ENCODE measurements at regions not wholly inside any gene's neighbourhood (a gene's known extent, or its start where the extent isn't known, plus 50 kb on each side); places are given as distances from the start of the nearest gene placed in this dataset.
"Not testable (repeated sequence)": the region's sequence is repeated elsewhere in the genome, so short reads cannot be mapped to it uniquely, and the experiment has no call there.

GRCh38 chr9:60525879-60526686 lies 388.1 kb upstream of the SPATA31A5 start:
- not testable (repeated sequence) for H3K36me3 Mint-ChIP-seq, H3K4me1 Mint-ChIP-seq, H3K4me3 Mint-ChIP-seq, H3K9me3 Mint-ChIP-seq, H3K27me3 Mint-ChIP-seq, H3K27ac Mint-ChIP-seq
- ATAC-seq, result peak; percentile 55

- not testable (repeated sequence) for H3K4me1 Mint-ChIP-seq, H3K27ac Mint-ChIP-seq, H3K27me3 Mint-ChIP-seq, H3K4me3 Mint-ChIP-seq, H3K36me3 Mint-ChIP-seq, H3K9me3 Mint-ChIP-seq
- peak; percentile 35 for ATAC-seq
Observed at GRCh38 chr9:60526694-60527231, 387.4 kb upstream of the SPATA31A5 start.

- H3K36me3 Mint-ChIP-seq, H3K4me3 Mint-ChIP-seq, H3K27ac Mint-ChIP-seq, H3K27me3 Mint-ChIP-seq, ATAC-seq, H3K9me3 Mint-ChIP-seq, H3K4me1 Mint-ChIP-seq: not testable (repeated sequence)
Observed at GRCh38 chr9:60544518-60544917, 369.7 kb upstream of the SPATA31A5 start.

GRCh38 chr9:60545346-60545877 lies 368.8 kb upstream of the SPATA31A5 start:
- Mint-ChIP-seq H3K27me3 (no peaks in the 10 kb centered on the region), H3K36me3 (no peaks in the 10 kb centered on the region), H3K9me3 (peaks cover 2% of the 10 kb centered on the region), H3K27ac (no peak overlapping the region), H3K4me1 (no peaks in the 10 kb centered on the region), H3K4me3 (no peak overlapping the region)
- ATAC-seq, result no peak

- Mint-ChIP-seq H3K36me3 (no peaks in the 10 kb centered on the region), H3K27me3 (no peaks in the 10 kb centered on the region), H3K9me3 (peaks cover 2% of the 10 kb centered on the region), H3K4me3 (no peak overlapping the region), H3K4me1 (no peaks in the 10 kb centered on the region), H3K27ac (no peak overlapping the region)
- ATAC-seq, result no peak
Observed at GRCh38 chr9:60545878-60546385, 368.3 kb upstream of the SPATA31A5 start.

- no peak for ATAC-seq
- Mint-ChIP-seq H3K36me3 (no peaks in the 10 kb centered on the region), H3K27ac (no peak overlapping the region), H3K4me3 (no peak overlapping the region), H3K4me1 (no peaks in the 10 kb centered on the region), H3K9me3 (peaks cover 2% of the 10 kb centered on the region), H3K27me3 (no peaks in the 10 kb centered on the region)
Observed at GRCh38 chr9:60546406-60546805, 367.8 kb upstream of the SPATA31A5 start.

GRCh38 chr9:60546990-60547389 lies 367.2 kb upstream of the SPATA31A5 start:
- not testable (repeated sequence) for ATAC-seq

More at GRCh38 chr9:60546990-60547389, 367.2 kb upstream of the SPATA31A5 start:
- H3K27me3 Mint-ChIP-seq, H3K27ac Mint-ChIP-seq, H3K4me3 Mint-ChIP-seq, H3K36me3 Mint-ChIP-seq, H3K9me3 Mint-ChIP-seq, H3K4me1 Mint-ChIP-seq: not testable (repeated sequence)

Measured in stimulated activated memory B cell treated with anti-CD40 and anti-IgM and Interleukin-4, amounts not matched to agents 10 μg/mL and 1 μg/mL and 100 μg/mL, for 72 hours (primary cell).